K562 (cell line): ENCODE measurements at regions not wholly inside any gene's neighbourhood (a gene's known extent, or its start where the extent isn't known, plus 50 kb on each side); places are given as distances from the start of the nearest gene placed in this dataset.

Experiments
- ATAC-seq: fragments of 200-7000 bp; cut with Tn5 transposase; 3 replicates; pipeline ENCODE4 v1.9.1; 2020; ENCODE audit warnings: moderate library complexity
- BruUV-seq: library from RNA; stranded (reverse); fragments of 400-500 nt; replicated peaks from 2 replicates; lab custom pipeline; 2021; lab: Mats Ljungman, UMichigan
- CTCF ChIA-PET: fragments of 300-600 bp; formaldehyde crosslinking; extraction: SDS; loops from one replicate; lab custom pipeline; 2021; ENCODE audit warnings: low intra/inter-chr PET ratio; lab: Yijun Ruan, JAX
- POLR2A ChIA-PET: fragments of 300-600, 350-650 bp; sonication (Branson Sonifier 250); formaldehyde crosslinking; extraction: SDS; loops from one replicate; lab custom pipeline; 2021; ENCODE audit warnings: antibody characterized with exemption, inconsistent platforms; lab: Yijun Ruan, JAX
- DNase-seq, 4 experiments: peaks; one replicate each; pipeline versions ENCODE4 v3.0.0 to v3.0.0-alpha.2; 2011 to 2018; ENCODE audit warnings: low spot score in 3 of 4, mixed read lengths in 3 of 4; ENCODE audit errors: extremely low read depth in 1 of 4
- FAIRE-seq: peaks from 2 replicates; lab custom pipeline; 2011; peaks lifted over from hg19 to GRCh38; lab: Jason Lieb, UNC
- H2AFZ ChIP-seq: 2 replicates; pipeline ENCODE4 v1.6.0; 2011; ENCODE audit warnings: low read depth, low read length, control low read depth, inconsistent platforms
- H3K27ac ChIP-seq: fragments of 200-600 bp; 3 replicates; pipeline ENCODE4 v1.8.0; 2011; ENCODE audit warnings: low read depth, mild to moderate bottlenecking, control low read depth, inconsistent platforms, low read length, moderate library complexity, mixed read lengths; ENCODE audit errors: extremely low read depth
- H3K27me3 ChIP-seq, 2 experiments: fragments of 300-600 bp in 1 of 2; 2 replicates in 1 of 2; 3 replicates in 1 of 2; pipeline versions ENCODE4 v1.6.0 to v1.8.0; 2011; ENCODE audit warnings: inconsistent platforms in 2 of 2, low read length in 2 of 2, mild to moderate bottlenecking in 1 of 2, mixed read lengths in 1 of 2, moderate library complexity in 1 of 2; ENCODE audit not compliant: control insufficient read depth in 2 of 2, insufficient read depth in 2 of 2
- H3K36me3 ChIP-seq: fragments of 300-600 bp; 3 replicates; pipeline ENCODE4 v1.8.0; 2011; ENCODE audit warnings: mild to moderate bottlenecking, low read length, inconsistent platforms; ENCODE audit not compliant: control insufficient read depth, insufficient read depth
- H3K4me1 ChIP-seq, 2 experiments: fragments of 200-600 bp in 1 of 2; replicated peaks in 1 of 2; 2 replicates in 1 of 2; 3 replicates in 1 of 2; pipeline versions ENCODE4 v1.5.1 to v1.8.0; 2011; ENCODE audit warnings: inconsistent platforms in 2 of 2, low read length in 2 of 2, mild to moderate bottlenecking in 1 of 2, mixed read lengths in 1 of 2, moderate library complexity in 1 of 2; ENCODE audit not compliant: control insufficient read depth in 2 of 2, insufficient read depth in 2 of 2
- H3K4me2 ChIP-seq: 2 replicates; pipeline ENCODE4 v1.6.1; 2011; ENCODE audit warnings: low read length, control low read depth, inconsistent platforms, mixed read lengths; ENCODE audit not compliant: insufficient read depth
- H3K4me3 ChIP-seq: fragments of 200-600 bp; sonication (generic), shearing (Covaris generic); 2 replicates; pipeline ENCODE4 v1.5.1; 2016; ENCODE audit warnings: control low read depth, inconsistent platforms
- H3K79me2 ChIP-seq: fragments of 200-600 bp; 3 replicates; pipeline ENCODE4 v1.8.0; 2011; ENCODE audit warnings: low read length, inconsistent platforms; ENCODE audit not compliant: control insufficient read depth, insufficient read depth
- H3K9ac ChIP-seq, 2 experiments: 2 replicates each; pipeline versions ENCODE4 v1.6.0 to v1.6.1; 2011; ENCODE audit warnings: low read depth in 2 of 2, low read length in 2 of 2, control low read depth in 1 of 2, inconsistent platforms in 1 of 2, mild to moderate bottlenecking in 1 of 2, mixed read lengths in 1 of 2; ENCODE audit not compliant: insufficient read depth in 1 of 2
- H3K9me1 ChIP-seq: one replicate; pipeline ENCODE4 v1.6.0; 2011; ENCODE audit warnings: inconsistent platforms, mild to moderate bottlenecking, low read length, moderate library complexity; ENCODE audit not compliant: control insufficient read depth, insufficient read depth
- H3K9me3 ChIP-seq: replicated peaks from 2 replicates; pipeline ENCODE4 v1.5.1; 2011; ENCODE audit warnings: low read depth, low read length, inconsistent platforms; ENCODE audit not compliant: control insufficient read depth, insufficient read depth
- H4K20me1 ChIP-seq: replicated peaks from 2 replicates; pipeline ENCODE4 v1.6.1; 2011; ENCODE audit warnings: low read length, inconsistent platforms, mixed read lengths; ENCODE audit not compliant: control insufficient read depth, insufficient read depth
- C11orf30 ChIP-seq: fragments of 450-650 bp; IDR thresholded peaks from 2 replicates; pipeline ENCODE4 v1.6.1; 2016; ENCODE audit warnings: low read depth, mild to moderate bottlenecking
- CEBPB ChIP-seq: fragments of 450-650 bp; IDR thresholded peaks from 2 replicates; pipeline ENCODE4 v1.6.1; 2016; ENCODE audit warnings: missing genetic modification characterization, missing compliant biosample characterization
- HMGN3 ChIP-seq: IDR thresholded peaks from 2 replicates; pipeline ENCODE4 v1.6.1; 2011; ENCODE audit warnings: borderline replicate concordance, low read depth, mild to moderate bottlenecking, mixed read lengths, low read length; ENCODE audit not compliant: insufficient read length; ENCODE audit errors: extremely low read depth
- MEF2D ChIP-seq: conservative IDR thresholded peaks from 2 replicates; pipeline ENCODE4 v1.6.1; 2016; ENCODE audit warnings: low read depth, missing genetic modification characterization, missing compliant biosample characterization
- MIER1 ChIP-seq: fragments of 450-650 bp; IDR thresholded peaks from 2 replicates; pipeline ENCODE4 v1.6.1; 2016; ENCODE audit warnings: antibody characterized with exemption, mild to moderate bottlenecking, low read depth
- SMARCA4 ChIP-seq: fragments of 450-650 bp; IDR thresholded peaks from 2 replicates; pipeline ENCODE4 v1.6.1; 2016
- TOE1 ChIP-seq, 2 experiments: fragments of 450-650 bp in 1 of 2; sonication (generic) in 1 of 2; formaldehyde crosslinking in 1 of 2; IDR thresholded peaks; 2 replicates each; pipeline versions ENCODE4 v1.7.1 to v1.8.0; 2016 to 2022; ENCODE audit warnings: borderline replicate concordance in 2 of 2, mild to moderate bottlenecking in 2 of 2, antibody characterized with exemption in 1 of 2, inconsistent platforms in 1 of 2, low read depth in 1 of 2, missing genetic modification reagents in 1 of 2, moderate library complexity in 1 of 2
- ZNF830 ChIP-seq: fragments of 250-450 bp; sonication (Bioruptor Pico); IDR thresholded peaks from 2 replicates; pipeline ENCODE4 v1.5.0; 2021; ENCODE audit warnings: mild to moderate bottlenecking
- WGBS: fragments of 100-300 bp; shearing (Covaris generic); methylation state at CpG from one replicate; pipeline ENCODE4 v1.1.6; 2016; ENCODE audit warnings: low coverage, mixed read lengths; ENCODE audit not compliant: insufficient coverage; ENCODE audit errors: missing lambda C conversion rate; 5-methylcytosine and 5-hydroxymethylcytosine counted together
- in situ Hi-C: fragments of 300-500 bp; cut with MboI; formaldehyde crosslinking; loops from 4 replicates; pipeline ENCODE4 v1.15.0; 2018; ENCODE audit warnings: inconsistent platforms, mixed read lengths
- intact Hi-C: fragments of 100-400 bp; cut with micrococcal nuclease; formaldehyde crosslinking; loops from 2 replicates; pipeline ENCODE4 v1.14.2; 2022
- TF ChIP-seq, protein P1 (sequence below): sonication (generic); formaldehyde crosslinking; IDR thresholded peaks from 2 replicates; pipeline ENCODE4 v1.8.0; 2022; ENCODE audit warnings: mild to moderate bottlenecking, missing genetic modification reagents
- TF ChIP-seq, protein P2 (sequence below): fragments of 200-800 bp; sonication (Bioruptor generic); IDR thresholded peaks from 2 replicates; pipeline ENCODE4 v1.6.1; 2017; ENCODE audit warnings: missing genetic modification characterization, missing compliant biosample characterization

DNA sequence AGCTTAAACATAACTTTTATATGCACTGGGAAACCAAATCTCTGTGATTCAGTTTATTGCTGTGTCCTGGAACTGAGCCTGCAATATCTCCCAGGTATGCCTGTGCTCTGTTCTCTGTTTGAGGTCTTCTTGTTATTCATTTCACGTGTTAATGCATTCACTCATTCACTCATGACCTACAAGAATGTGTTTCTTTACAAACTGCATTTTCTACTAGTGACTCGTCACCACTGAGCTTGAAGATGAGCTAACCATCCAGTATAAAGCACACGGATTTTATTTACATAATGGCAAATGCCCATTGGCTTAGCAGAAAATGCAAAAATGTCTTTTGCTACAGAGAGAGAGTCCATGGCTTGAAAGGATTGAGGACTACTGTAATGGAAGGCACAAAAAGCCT lies 75.0 kb upstream of the DUSP10 start:
- FAIRE-seq (no peak), ATAC-seq (no peak), DNase-seq (no peak)
- no peaks in the 10 kb centered on the region for H3K9me3 ChIP-seq
- 0% methylated on average over 3 of the region's 3 CpGs for WGBS
- BruUV-seq = no TSS peak
- H3K27me3 ChIP-seq = no peaks in the 10 kb centered on the region
- no peaks in the 10 kb centered on the region for H3K79me2 ChIP-seq
- ChIA-PET CTCF (no interaction called here), POLR2A (no interaction called here)
- no peaks in the 10 kb centered on the region for H3K36me3 ChIP-seq
- intact Hi-C loops = no loop called here
- in situ Hi-C loops = no loop called here
- peaks cover 0 to 2% of the 10 kb centered on the region in 2 experiments; a peak in 1 of 5 replicates for H3K4me1 ChIP-seq
- H3K4me3 ChIP-seq = no peak overlapping the region
- H3K4me2 ChIP-seq = no peak overlapping the region
- H2AFZ ChIP-seq = no peak overlapping the region
- no peak overlapping the region for H3K27ac ChIP-seq
- TF ChIP-seq C11orf30 (no peak), MIER1 (no peak), CEBPB (tag) (no peak), HMGN3 (no peak), ZNF830 (CRISPR knock-in tag) (no peak), SMARCA4 (no peak)
- H4K20me1 ChIP-seq = no peaks in the 10 kb centered on the region
- H3K9me1 ChIP-seq = no peaks in the 10 kb centered on the region
- no peak overlapping the region for H3K9ac ChIP-seq

DNA sequence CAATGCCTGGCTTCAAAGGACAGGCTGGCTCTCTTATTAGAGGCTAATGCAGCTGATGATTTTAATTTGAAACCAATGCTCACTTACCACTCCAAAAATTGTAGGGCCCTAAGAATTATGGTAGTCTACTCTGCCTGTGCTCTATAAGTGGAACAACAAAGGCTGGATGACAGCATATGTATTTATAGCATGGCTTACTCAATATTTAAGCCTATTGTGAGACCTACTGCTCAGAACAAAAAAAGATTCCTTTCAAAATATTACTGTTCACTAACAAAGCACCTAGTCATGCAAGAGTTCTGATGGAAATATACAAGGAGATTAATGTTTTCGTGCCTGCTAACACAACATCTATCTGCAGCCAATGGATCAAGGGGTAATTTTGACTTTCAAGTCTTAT lies 73.8 kb upstream of the DUSP10 start:
- Histone ChIP-seq H3K27me3 (no peaks in the 10 kb centered on the region), H3K9ac (no peak overlapping the region), H3K79me2 (no peaks in the 10 kb centered on the region), H3K4me3 (no peak overlapping the region), H3K4me2 (no peak overlapping the region), H3K4me1 (peaks cover 0 to 2% of the 10 kb centered on the region in 2 experiments; a peak in 1 of 5 replicates), H3K9me1 (no peaks in the 10 kb centered on the region), H3K9me3 (no peaks in the 10 kb centered on the region), H3K27ac (no peak overlapping the region), H4K20me1 (no peaks in the 10 kb centered on the region), H3K36me3 (no peaks in the 10 kb centered on the region), H2AFZ (no peak overlapping the region)
- no TSS peak for BruUV-seq
- CTCF ChIA-PET = no interaction called here
- TF ChIP-seq, protein P1, sequence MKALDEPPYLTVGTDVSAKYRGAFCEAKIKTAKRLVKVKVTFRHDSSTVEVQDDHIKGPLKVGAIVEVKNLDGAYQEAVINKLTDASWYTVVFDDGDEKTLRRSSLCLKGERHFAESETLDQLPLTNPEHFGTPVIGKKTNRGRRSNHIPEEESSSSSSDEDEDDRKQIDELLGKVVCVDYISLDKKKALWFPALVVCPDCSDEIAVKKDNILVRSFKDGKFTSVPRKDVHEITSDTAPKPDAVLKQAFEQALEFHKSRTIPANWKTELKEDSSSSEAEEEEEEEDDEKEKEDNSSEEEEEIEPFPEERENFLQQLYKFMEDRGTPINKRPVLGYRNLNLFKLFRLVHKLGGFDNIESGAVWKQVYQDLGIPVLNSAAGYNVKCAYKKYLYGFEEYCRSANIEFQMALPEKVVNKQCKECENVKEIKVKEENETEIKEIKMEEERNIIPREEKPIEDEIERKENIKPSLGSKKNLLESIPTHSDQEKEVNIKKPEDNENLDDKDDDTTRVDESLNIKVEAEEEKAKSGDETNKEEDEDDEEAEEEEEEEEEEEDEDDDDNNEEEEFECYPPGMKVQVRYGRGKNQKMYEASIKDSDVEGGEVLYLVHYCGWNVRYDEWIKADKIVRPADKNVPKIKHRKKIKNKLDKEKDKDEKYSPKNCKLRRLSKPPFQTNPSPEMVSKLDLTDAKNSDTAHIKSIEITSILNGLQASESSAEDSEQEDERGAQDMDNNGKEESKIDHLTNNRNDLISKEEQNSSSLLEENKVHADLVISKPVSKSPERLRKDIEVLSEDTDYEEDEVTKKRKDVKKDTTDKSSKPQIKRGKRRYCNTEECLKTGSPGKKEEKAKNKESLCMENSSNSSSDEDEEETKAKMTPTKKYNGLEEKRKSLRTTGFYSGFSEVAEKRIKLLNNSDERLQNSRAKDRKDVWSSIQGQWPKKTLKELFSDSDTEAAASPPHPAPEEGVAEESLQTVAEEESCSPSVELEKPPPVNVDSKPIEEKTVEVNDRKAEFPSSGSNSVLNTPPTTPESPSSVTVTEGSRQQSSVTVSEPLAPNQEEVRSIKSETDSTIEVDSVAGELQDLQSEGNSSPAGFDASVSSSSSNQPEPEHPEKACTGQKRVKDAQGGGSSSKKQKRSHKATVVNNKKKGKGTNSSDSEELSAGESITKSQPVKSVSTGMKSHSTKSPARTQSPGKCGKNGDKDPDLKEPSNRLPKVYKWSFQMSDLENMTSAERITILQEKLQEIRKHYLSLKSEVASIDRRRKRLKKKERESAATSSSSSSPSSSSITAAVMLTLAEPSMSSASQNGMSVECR (CRISPR knock-in tag) = no peak
- TF ChIP-seq TOE1 (IDR thresholded peaks at IDR 0.05; ENCODE audit: borderline replicate concordance) (no peak), TOE1 (CRISPR knock-in tag; IDR thresholded peaks at IDR 0.05; ENCODE audit: borderline replicate concordance, low read depth) (no peak), MEF2D (tag) (no peak)
- TF ChIP-seq, protein P2, sequence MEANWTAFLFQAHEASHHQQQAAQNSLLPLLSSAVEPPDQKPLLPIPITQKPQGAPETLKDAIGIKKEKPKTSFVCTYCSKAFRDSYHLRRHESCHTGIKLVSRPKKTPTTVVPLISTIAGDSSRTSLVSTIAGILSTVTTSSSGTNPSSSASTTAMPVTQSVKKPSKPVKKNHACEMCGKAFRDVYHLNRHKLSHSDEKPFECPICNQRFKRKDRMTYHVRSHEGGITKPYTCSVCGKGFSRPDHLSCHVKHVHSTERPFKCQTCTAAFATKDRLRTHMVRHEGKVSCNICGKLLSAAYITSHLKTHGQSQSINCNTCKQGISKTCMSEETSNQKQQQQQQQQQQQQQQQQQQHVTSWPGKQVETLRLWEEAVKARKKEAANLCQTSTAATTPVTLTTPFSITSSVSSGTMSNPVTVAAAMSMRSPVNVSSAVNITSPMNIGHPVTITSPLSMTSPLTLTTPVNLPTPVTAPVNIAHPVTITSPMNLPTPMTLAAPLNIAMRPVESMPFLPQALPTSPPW (CRISPR knock-in tag) = no peak
- in situ Hi-C loops = no loop called here
- POLR2A ChIA-PET = no interaction called here
- intact Hi-C loops = no loop called here
- FAIRE-seq = no peak
- 0% methylated on average over 1 of the region's 1 CpG for WGBS
- no peak for DNase-seq
- ATAC-seq = no peak
